HG02981 (cell line): ENCODE measurements at regions not wholly inside any gene's neighbourhood (a gene's known extent, or its start where the extent isn't known, plus 50 kb on each side); places are given as distances from the start of the nearest gene placed in this dataset.

ENCODE experiments used
- ATAC-seq: cut with Tn5 transposase; IDR thresholded peaks from one replicate; pipeline ENCODE4 v1.9.1; 2021; ENCODE audit warnings: mild to moderate bottlenecking, moderate library complexity; ENCODE audit not compliant: unreplicated experiment

GRCh38 chr16:65876056-65876408, 490.5 kb upstream of the CDH5 start:
- no peak for ATAC-seq

- ATAC-seq: no peak
These were observed 491.0 kb upstream of the CDH5 start for GRCh38 chr16:65875381-65876055.

DNA sequence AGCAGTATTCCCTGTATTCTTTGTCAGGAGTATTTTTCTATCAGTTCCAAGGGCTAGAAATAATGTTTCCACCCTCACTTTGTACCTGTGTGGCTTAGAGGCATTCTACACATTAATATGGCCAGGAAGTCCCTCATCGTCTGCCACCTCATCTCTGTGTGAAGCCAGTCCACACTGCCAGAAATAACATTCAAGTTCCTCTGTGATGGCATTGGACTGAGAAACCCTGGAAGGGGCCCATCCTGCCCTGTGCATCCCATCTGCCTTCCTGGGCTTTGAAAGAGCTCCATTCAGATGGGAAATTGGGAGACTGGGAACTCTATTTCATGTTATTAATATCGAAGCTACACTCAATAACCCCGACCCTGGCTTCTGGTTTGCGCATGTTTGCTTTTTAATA, 497.2 kb upstream of the CDH5 start:
- no peak for ATAC-seq

GRCh38 chr16:65867276-65867960, 499.1 kb upstream of the CDH5 start:
- ATAC-seq: no peak

DNA sequence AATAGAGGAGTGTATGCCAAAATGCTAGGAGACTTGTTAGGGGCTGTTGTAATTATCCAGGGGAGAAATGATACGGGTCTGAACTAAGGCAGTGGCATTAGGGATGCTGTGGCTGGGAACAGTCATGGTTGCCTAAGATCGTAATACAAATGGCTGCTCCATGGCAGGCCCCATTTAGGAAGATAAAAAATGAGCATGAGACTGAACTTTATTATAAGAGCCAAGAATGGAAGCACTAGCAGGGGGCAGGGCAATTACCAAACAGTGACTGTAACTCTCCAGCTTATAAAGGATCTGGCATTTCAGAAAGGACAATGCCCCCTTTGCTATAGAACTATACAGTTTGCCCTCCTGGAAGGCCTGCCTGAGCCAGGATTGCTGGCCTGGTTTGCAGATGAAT, 503.3 kb upstream of the CDH5 start:
- ATAC-seq: no peak

- ATAC-seq: no peak
These were observed 505.3 kb upstream of the CDH5 start for GRCh38 chr16:65861131-65861731.

GRCh38 chr16:65855171-65856145, 511.0 kb upstream of the CDH5 start:
- no peak for ATAC-seq

DNA sequence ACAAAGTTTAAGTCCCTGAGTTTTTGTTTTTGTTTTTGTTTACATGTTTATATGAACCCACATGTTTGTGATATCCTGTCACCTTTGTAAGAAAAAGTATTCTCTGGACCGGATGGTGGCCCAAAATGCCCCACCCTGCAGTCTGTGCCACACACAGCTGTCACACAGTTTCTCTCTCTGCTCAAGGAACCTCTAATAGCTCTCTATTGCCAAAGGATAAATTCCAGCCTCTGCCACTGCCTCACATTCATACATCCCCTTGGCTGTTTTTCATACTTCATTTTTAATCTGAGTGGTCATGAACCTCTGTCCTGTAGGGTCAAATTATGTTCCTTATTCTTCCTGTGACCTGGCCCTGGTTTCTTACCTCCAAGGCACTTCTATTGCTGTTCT, 520.3 kb upstream of the CDH5 start:
- ATAC-seq: no peak

DNA sequence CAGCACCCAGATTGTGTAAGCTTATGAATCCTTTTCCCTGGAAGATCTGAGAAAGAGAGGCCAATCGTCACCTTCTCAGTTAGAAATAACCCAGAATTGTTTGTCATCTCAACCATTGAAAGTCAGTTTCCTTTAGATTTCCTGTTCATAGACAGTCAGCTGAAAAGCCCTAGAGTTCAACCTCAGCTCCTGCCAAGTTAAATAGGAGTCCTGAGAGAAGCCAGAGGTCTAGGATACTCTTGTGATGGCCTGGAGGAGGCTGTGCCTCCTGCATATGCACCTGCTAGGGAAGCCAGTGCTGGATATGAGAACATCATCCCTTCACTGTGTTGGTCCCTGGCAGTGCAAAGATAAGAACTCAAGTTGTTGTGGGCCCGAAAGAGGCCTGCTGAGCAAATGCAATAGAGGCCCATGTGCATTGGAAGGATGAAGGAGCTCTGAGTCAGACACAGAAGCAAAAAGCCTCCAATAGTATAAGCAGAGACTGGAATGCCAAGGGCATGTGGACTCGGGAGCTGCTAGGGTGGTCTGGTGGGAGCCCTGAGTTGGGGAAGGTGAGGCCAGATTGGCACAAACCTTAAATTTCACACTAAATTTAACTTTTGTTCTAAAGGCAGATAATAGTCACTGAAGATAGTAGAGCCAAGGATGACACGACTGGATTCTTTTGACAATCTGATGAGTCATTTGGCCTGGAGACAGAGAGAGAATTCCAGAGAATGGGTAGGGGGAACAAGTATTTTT, 520.9 kb upstream of the CDH5 start:
- ATAC-seq: no peak

DNA sequence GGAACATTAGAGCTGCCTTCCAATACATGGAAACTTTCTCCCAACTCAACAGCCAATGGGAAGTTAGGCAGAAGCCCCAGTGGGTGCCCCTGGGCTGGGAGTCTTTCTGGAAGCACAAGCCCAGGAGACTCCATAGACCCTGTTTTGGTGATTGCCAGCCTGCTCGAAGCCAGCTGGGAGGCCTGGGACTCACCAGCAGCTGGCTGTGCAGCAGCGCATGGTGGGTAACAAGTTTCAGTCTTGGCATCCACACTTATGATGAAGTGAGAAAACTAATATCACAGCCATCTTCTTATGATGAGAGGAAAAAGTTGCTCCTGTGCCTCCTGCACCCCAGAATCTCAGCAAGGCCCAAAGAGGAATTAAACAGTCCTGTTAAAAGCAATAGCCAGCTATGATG, 522.5 kb upstream of the CDH5 start:
- no peak for ATAC-seq

DNA sequence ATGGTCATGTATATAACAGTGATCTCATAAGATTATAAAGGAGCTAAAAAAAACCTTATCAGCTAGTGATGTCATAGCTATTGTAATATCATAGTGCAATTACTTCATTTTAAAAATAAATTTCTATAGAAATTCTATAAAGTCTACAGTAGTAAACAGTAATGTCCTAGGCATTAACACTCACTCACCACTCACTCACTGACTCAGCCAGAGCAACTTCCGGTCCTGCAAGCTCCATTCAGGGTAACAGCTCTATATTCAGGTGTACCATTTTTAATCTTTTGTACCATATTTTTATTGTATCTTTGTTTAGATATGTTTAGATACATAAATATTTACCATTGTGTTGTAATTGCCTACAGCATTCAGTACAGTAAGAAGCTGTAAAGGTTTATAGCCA, 524.4 kb upstream of the CDH5 start:
- ATAC-seq: no peak

- no peak for ATAC-seq
These were observed 528.5 kb upstream of the CDH5 start for GRCh38 chr16:65838001-65838400.

DNA sequence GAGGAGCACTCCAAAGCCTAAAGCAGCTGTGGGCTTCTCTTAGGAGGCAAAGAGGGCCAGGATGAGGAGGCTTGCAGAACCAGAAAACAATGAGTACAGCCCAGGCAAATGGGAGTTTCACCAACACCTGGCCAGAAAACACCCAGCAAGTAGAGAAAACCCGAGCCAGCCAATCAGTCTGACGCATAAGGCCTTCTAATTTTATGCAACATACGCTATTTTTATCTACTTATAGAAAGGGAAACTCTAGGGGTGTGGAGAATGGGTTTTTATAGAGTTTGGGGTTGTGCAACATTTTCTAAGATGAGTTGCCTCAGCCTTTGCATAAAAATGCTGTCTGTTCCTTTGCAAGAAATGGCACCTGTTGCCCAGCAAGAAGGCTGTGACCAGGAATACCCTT, 529.0 kb upstream of the CDH5 start:
- no peak for ATAC-seq

- ATAC-seq: no peak
These were observed 531.8 kb upstream of the CDH5 start for GRCh38 chr16:65834688-65835087.

GRCh38 chr16:65833171-65833871, 533.2 kb upstream of the CDH5 start:
- no peak for ATAC-seq

GRCh38 chr16:65832679-65833078, 533.8 kb upstream of the CDH5 start:
- no peak for ATAC-seq

DNA sequence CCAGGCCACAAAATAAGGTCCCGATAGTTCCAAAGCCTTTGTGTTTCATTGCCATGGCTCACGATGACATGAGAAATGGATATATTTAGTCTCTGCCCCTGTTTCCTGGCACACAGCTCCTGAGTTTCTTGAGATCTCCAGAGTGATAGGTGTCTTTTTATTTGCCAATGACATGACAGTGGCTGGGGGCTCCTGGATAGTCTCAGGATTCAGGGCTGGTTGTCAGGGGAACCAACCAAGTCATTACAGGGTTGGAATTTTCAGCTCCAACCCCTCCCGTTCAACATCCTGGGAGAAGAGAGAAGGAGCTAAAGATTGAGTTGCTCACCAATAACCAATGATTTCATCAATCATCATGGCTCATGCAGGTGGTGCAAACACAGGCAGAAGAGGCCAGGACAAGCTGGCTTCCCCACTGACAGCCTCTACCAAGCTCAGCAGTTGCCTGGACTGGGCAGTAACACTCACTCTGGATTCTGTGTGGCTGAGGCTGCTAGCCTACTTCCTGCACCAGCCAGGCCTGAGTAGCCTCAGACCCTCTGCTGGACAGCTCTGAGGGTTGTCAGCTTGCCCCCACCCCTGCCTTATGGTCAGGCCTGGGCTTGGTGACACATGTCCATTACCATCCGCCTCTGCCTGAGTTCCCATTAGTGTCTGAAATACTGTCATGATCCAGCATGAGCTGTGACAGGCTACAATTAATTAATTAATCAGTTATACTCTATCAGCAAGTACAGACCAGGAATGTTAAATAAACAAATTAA, 534.4 kb upstream of the CDH5 start:
- ATAC-seq: no peak

GRCh38 chr16:65829076-65829475, 537.4 kb upstream of the CDH5 start:
- ATAC-seq: no peak

DNA sequence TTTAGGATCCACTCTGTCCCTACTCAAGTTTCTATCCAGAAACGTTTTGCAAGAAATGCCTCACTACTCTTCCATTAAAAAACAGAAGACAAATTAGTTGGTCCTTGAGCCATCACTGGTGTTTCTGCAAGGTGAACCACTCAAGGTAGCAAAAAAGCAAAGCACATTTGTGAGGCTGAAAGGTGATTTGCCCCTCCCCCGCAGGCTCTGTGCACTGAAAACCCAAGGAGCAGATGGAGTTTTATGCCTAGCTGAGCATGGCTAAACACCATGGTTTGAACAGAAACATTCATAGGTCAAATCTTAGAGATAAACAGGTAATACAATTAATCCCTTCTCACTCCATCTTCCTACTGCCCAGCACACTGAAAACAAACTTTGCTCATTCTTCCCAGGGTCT, 538.2 kb upstream of the CDH5 start:
- no peak for ATAC-seq
